ENCODE measurements at regions not wholly inside any gene's neighbourhood (a gene's known extent, or its start where the extent isn't known, plus 50 kb on each side); places are given as distances from the start of the nearest gene placed in this dataset.

DNA sequence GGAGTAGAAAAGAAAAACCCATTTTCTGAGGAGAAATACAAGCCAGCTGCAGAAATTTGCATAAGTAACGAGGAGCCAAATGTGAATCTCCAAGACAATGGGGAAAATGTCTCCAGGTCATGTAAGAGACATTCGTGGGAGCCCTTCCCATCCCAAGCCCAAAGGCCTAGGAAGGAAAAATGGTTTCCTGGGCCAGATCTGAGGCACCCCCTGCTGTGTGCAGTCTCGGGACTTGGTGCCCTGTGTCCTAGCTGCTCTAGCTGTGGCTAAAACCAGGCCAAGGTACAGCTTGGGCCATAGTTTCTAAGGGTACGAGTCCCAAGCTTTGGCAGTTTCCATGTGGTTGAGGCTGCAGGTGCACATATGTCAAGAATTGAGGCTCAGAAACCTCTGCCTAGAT lies 444.9 kb downstream of the PCDH20 start:
- no peak for TF ChIP-seq SMC3 (IDR thresholded peaks at IDR 0.05; ENCODE audit: low read depth, low read length)
- TF ChIP-seq YY1 (IDR thresholded peaks at IDR 0.05; ENCODE audit: low read depth): no peak
- no peak for TF ChIP-seq NRF1 (IDR thresholded peaks at IDR 0.05; ENCODE audit: low read depth, low read length)
- TF ChIP-seq POLR2AphosphoS5 (IDR thresholded peaks at IDR 0.05; ENCODE audit: low read depth, low read length): no peak
- TF ChIP-seq, protein P1, sequence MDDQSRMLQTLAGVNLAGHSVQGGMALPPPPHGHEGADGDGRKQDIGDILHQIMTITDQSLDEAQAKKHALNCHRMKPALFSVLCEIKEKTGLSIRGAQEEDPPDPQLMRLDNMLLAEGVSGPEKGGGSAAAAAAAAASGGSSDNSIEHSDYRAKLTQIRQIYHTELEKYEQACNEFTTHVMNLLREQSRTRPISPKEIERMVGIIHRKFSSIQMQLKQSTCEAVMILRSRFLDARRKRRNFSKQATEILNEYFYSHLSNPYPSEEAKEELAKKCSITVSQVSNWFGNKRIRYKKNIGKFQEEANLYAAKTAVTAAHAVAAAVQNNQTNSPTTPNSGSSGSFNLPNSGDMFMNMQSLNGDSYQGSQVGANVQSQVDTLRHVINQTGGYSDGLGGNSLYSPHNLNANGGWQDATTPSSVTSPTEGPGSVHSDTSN (IDR thresholded peaks at IDR 0.05): no peak
- TF ChIP-seq ELF1 (IDR thresholded peaks at IDR 0.05): no peak
- no peak for TF ChIP-seq FOSL2 (IDR thresholded peaks at IDR 0.05; ENCODE audit: borderline replicate concordance, low read depth)
- TF ChIP-seq GATA2 (CRISPR knock-in tag; IDR thresholded peaks at IDR 0.05): no peak
- TF ChIP-seq, protein P2, sequence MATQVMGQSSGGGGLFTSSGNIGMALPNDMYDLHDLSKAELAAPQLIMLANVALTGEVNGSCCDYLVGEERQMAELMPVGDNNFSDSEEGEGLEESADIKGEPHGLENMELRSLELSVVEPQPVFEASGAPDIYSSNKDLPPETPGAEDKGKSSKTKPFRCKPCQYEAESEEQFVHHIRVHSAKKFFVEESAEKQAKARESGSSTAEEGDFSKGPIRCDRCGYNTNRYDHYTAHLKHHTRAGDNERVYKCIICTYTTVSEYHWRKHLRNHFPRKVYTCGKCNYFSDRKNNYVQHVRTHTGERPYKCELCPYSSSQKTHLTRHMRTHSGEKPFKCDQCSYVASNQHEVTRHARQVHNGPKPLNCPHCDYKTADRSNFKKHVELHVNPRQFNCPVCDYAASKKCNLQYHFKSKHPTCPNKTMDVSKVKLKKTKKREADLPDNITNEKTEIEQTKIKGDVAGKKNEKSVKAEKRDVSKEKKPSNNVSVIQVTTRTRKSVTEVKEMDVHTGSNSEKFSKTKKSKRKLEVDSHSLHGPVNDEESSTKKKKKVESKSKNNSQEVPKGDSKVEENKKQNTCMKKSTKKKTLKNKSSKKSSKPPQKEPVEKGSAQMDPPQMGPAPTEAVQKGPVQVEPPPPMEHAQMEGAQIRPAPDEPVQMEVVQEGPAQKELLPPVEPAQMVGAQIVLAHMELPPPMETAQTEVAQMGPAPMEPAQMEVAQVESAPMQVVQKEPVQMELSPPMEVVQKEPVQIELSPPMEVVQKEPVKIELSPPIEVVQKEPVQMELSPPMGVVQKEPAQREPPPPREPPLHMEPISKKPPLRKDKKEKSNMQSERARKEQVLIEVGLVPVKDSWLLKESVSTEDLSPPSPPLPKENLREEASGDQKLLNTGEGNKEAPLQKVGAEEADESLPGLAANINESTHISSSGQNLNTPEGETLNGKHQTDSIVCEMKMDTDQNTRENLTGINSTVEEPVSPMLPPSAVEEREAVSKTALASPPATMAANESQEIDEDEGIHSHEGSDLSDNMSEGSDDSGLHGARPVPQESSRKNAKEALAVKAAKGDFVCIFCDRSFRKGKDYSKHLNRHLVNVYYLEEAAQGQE (IDR thresholded peaks at IDR 0.05; ENCODE audit: low read depth, low read length): no peak
- no peak for TF ChIP-seq FOXJ3 (CRISPR knock-in tag; IDR thresholded peaks at IDR 0.05)
- TF ChIP-seq FOXM1 (IDR thresholded peaks at IDR 0.05; ENCODE audit: low read depth): no peak
- TF ChIP-seq, protein P3, sequence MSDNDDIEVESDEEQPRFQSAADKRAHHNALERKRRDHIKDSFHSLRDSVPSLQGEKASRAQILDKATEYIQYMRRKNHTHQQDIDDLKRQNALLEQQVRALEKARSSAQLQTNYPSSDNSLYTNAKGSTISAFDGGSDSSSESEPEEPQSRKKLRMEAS (IDR thresholded peaks at IDR 0.05; ENCODE audit: low read depth): no peak
- TF ChIP-seq, protein P4, sequence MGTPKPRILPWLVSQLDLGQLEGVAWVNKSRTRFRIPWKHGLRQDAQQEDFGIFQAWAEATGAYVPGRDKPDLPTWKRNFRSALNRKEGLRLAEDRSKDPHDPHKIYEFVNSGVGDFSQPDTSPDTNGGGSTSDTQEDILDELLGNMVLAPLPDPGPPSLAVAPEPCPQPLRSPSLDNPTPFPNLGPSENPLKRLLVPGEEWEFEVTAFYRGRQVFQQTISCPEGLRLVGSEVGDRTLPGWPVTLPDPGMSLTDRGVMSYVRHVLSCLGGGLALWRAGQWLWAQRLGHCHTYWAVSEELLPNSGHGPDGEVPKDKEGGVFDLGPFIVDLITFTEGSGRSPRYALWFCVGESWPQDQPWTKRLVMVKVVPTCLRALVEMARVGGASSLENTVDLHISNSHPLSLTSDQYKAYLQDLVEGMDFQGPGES (IDR thresholded peaks at IDR 0.05; ENCODE audit: low read depth, low read length): no peak
- no peak for TF ChIP-seq EZH2phosphoT487 (IDR thresholded peaks at IDR 0.05; ENCODE audit: borderline replicate concordance, low read depth)
- no peak for TF ChIP-seq RAD21 (IDR thresholded peaks at IDR 0.05; ENCODE audit: low read length)
- TF ChIP-seq RCOR1 (IDR thresholded peaks at IDR 0.05; ENCODE audit: low read length): no peak
- TF ChIP-seq MEF2A (IDR thresholded peaks at IDR 0.05; ENCODE audit: borderline replicate concordance, low read depth): no peak
- TF ChIP-seq, protein P5, sequence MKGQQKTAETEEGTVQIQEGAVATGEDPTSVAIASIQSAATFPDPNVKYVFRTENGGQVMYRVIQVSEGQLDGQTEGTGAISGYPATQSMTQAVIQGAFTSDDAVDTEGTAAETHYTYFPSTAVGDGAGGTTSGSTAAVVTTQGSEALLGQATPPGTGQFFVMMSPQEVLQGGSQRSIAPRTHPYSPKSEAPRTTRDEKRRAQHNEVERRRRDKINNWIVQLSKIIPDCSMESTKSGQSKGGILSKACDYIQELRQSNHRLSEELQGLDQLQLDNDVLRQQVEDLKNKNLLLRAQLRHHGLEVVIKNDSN (IDR thresholded peaks at IDR 0.05; ENCODE audit: borderline replicate concordance, low read depth): no peak
- Histone ChIP-seq H3K79me2 (ENCODE audit: insufficient read depth) (no peaks in the 10 kb centered on the region), H3K27ac (ENCODE audit: low read depth in 2 of 2, low read length in 1 of 2) (no peak overlapping the region), H3K9me3 (no peaks in the 10 kb centered on the region; the same call in 1 of the 2 replicates), H3K9ac (no peak overlapping the region), H3K27me3 (ENCODE audit: insufficient read depth) (no peaks in the 10 kb centered on the region), H2AFZ (ENCODE audit: low read depth) (no peak overlapping the region), H3K4me1 (ENCODE audit: control insufficient read depth in 1 of 2, insufficient read depth in 2 of 2, low read depth in 1 of 2, low read length in 1 of 2) (no peaks in the 10 kb centered on the region), H3K4me2 (no peak overlapping the region), H3K4me3 (ENCODE audit: low read depth in 2 of 2, low read length in 1 of 2) (no peak overlapping the region), H3K9me2 (no peaks in the 10 kb centered on the region), H4K20me1 (ENCODE audit: insufficient read depth) (no peaks in the 10 kb centered on the region), H3F3A (replicated peaks; ENCODE audit: insufficient read depth) (no peaks in the 10 kb centered on the region), H3K36me3 (replicated peaks in 1 of 2; ENCODE audit: control insufficient read depth in 1 of 2, insufficient read depth in 2 of 2, low read length in 1 of 2) (no peaks in the 10 kb centered on the region)
- ChIA-PET CTCF (no interaction called here), POLR2A (no interaction called here)
- DNase-seq: no peak
- WGBS (ENCODE audit: low lambda C conversion rate): 17% methylated on average over 2 of the region's 4 CpGs

All from SK-N-SH (cell line).